Heart right ventricle (tissue), 16 donors: ENCODE measurements at regions not wholly inside any gene's neighbourhood (a gene's known extent, or its start where the extent isn't known, plus 50 kb on each side); places are given as distances from the start of the nearest gene placed in this dataset.

Experiments used
- ATAC-seq, 8 donors: fragments of 200-7000 bp; cut with Tn5 transposase; one replicate each; pipeline ENCODE4 v1.9.1; 2020; ENCODE audit warnings: mild to moderate bottlenecking in 8 of 8, moderate library complexity in 8 of 8, moderate number of reproducible peaks in 1 of 8
- DNase-seq, 2 donors: peaks; one replicate each; pipeline ENCODE4 v3.0.0-alpha.2; 2020
- H3K27ac ChIP-seq, 10 donors: fragments of 200-600 bp; sonication (generic) in 2 of 10; one replicate each; pipeline versions ENCODE4 v1.5.0 to v1.8.0; 2020 to 2022; ENCODE audit warnings: mild to moderate bottlenecking in 3 of 10
- H3K27me3 ChIP-seq, 7 donors: fragments of 200-600 bp; one replicate each; pipeline ENCODE4 v1.8.0; 2021 to 2022; ENCODE audit warnings: mild to moderate bottlenecking in 2 of 7
- H3K36me3 ChIP-seq, 9 donors: fragments of 200-600 bp; sonication (generic) in 1 of 9; one replicate each; pipeline versions ENCODE4 v1.5.0 to v1.8.0; 2020 to 2022; ENCODE audit warnings: mild to moderate bottlenecking in 2 of 9
- H3K4me1 ChIP-seq, 9 donors: fragments of 200-600 bp; sonication (generic) in 1 of 9; one replicate each; pipeline versions ENCODE4 v1.5.0 to v1.8.0; 2020 to 2022; ENCODE audit warnings: mild to moderate bottlenecking in 4 of 9
- H3K4me3 ChIP-seq, 10 donors: fragments of 200-600 bp; sonication (generic) in 2 of 10; one replicate each; pipeline versions ENCODE4 v1.5.0 to v1.8.0; 2020 to 2022; ENCODE audit warnings: mild to moderate bottlenecking in 7 of 10, moderate library complexity in 2 of 10
- H3K9me3 ChIP-seq, 11 donors: fragments of 200-600 bp in 10 of 11; sonication (generic) in 2 of 11; one replicate each; pipeline versions ENCODE4 v1.5.0 to v1.8.0; 2013 to 2022; ENCODE audit warnings: mild to moderate bottlenecking in 2 of 11, control low read depth in 1 of 11, moderate library complexity in 1 of 11
- WGBS, 2 donors: extraction: QIAGEN DNeasy Blood & Tissue Kit; methylation state at CpG; one replicate each; pipeline ENCODE4 v1.1.7; 2013; ENCODE audit warnings: inconsistent platforms in 1 of 2; 5-methylcytosine and 5-hydroxymethylcytosine counted together
- intact Hi-C, 10 donors: fragments of 100-400 bp; cut with DNase I; formaldehyde crosslinking; loops; one replicate each; pipeline versions ENCODE4 v1.11.1 to v1.14.2; 2022
- TF ChIP-seq, protein P1 (sequence below), 9 donors: fragments of 200-600 bp; sonication (generic) in 2 of 9; IDR thresholded peaks; one replicate each; pipeline versions ENCODE4 v1.5.0 to v1.8.0; 2021 to 2022; ENCODE audit warnings: antibody characterized with exemption in 9 of 9, mild to moderate bottlenecking in 5 of 9, moderate library complexity in 1 of 9
- donor health status: Arrhythmogenic right ventricular cardiomyopathy.
- donor health status: ischemic (EF 13 %, LVEDD 7.1; RV severe dilation, severe dysfunction).
- donor health status: healthy with polysubstance abuse.
- donor health status: DM: no; HTN: yes; CAD: no.
- donor health status: DM: no; HTN: no; CAD: no.
- donor health status: ischemic (EF 25% LVEDD 6.9; RV normal size, moderate dysfunction).
- donor health status: ischemic (EF 25% LVEDD 5.7; RV mildly dilated, moderate dysfunction).
- donor health status: healthy.
- donor health status: DM: yes; HTN: yes; CAD: no.
- donor health status: Ischemic cardiomyopathy.
- donor health status: ischemic (EF 35%, LVEDD 5.7; RV mildly dilated, moderate dysfunction).
- donor health status: nonischemic (EF 11% LVEDD 7.7; RV severe dilation, severe dysfunction).
- donor health status: DM: yes; HTN: yes; CAD: no.
- donor health status: PGD.
- donor health status: ischemic (EF 29% LVEDD 5.4; RV normal size, mild dysfunction).
- donor health status: nonischemic (EF 23%, LVEDD 6.1; RV moderate dilation, normal function).

DNA sequence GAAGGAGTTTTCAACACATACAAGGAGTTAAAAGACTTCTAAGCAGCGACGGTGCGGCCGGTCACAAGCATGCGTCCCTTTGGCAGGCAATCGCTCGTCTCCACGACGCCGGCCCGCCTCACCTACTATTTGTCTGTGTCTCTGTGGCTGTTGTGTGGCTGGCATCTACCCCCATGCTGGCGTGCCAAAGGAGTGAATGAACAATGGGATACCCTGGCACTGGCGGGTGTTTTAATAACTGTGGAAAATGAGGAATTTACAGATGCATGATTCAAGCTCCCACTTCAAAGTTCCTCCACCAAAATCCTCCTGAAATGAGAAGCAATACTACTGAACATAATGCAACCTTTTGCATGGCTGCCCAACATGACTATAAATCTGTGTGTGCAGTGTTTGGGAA, 176.6 kb downstream of the KLF5 start:
- intact Hi-C loops: no loop called here
- no peak for DNase-seq
- Histone ChIP-seq H3K4me3 (no peak overlapping the region), H3K4me1 (peaks cover 0 to 10% (median 0%) of the 10 kb centered on the region in 9 donors), H3K27me3 (no peaks in the 10 kb centered on the region), H3K36me3 (no peaks in the 10 kb centered on the region), H3K9me3 (no peaks in the 10 kb centered on the region), H3K27ac (no peak overlapping the region)
- WGBS, 2 donors: 90 to 92% methylated on average over 13 of the region's 13 CpGs
- ATAC-seq: no peak
- TF ChIP-seq, protein P1, sequence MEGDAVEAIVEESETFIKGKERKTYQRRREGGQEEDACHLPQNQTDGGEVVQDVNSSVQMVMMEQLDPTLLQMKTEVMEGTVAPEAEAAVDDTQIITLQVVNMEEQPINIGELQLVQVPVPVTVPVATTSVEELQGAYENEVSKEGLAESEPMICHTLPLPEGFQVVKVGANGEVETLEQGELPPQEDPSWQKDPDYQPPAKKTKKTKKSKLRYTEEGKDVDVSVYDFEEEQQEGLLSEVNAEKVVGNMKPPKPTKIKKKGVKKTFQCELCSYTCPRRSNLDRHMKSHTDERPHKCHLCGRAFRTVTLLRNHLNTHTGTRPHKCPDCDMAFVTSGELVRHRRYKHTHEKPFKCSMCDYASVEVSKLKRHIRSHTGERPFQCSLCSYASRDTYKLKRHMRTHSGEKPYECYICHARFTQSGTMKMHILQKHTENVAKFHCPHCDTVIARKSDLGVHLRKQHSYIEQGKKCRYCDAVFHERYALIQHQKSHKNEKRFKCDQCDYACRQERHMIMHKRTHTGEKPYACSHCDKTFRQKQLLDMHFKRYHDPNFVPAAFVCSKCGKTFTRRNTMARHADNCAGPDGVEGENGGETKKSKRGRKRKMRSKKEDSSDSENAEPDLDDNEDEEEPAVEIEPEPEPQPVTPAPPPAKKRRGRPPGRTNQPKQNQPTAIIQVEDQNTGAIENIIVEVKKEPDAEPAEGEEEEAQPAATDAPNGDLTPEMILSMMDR (IDR thresholded peaks at IDR 0.05): no peak

DNA sequence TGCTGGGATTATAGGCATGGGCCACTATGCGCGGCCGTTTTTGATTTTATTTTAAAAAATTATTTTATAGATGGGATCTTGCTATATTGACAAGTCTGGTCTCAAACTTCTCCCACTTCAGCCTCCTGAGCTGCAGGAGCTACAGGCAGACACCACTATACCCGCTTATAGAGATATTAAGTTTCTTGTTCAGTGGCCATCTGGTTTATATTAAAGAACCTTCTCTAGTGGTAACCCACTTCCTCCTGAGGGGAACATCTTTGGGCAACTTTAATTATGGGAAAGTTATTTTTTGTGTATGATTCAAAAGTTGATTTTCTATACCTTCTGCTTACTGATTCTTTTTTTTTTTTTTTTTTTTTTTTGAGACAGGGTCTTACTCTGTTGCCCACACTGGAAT, 172.7 kb downstream of the KLF5 start:
- Histone ChIP-seq H3K36me3 (no peaks in the 10 kb centered on the region), H3K27ac (no peak overlapping the region), H3K4me3 (no peak overlapping the region), H3K4me1 (peaks cover 0 to 11% (median 0%) of the 10 kb centered on the region in 9 donors), H3K27me3 (no peaks in the 10 kb centered on the region), H3K9me3 (no peaks in the 10 kb centered on the region)
- intact Hi-C loops: no loop called here
- 87 to 91% methylated on average over 4 of the region's 4 CpGs for WGBS, 2 donors
- no peak for ATAC-seq
- no peak for DNase-seq
- TF ChIP-seq, protein P1 (IDR thresholded peaks at IDR 0.05): no peak

DNA sequence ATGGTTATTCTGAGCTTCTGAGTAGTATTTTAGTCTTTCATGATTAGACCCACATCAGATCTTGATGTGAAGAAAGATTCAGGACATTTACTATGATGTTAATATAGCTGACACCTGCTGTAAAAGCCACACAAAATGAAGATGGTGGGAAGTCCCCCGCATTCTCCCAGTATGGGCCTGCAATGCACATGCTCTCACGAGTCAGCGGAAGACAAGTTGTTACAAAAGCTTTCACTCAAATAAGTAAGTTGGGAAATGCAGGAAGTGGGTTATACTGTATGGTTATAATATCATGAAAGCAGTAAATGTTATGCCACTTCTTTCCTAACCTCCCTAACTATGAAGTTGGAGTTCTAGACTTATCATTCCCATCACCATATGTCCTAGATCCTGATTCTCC, 171.9 kb downstream of the KLF5 start:
- H3K4me3 ChIP-seq: no peak overlapping the region
- TF ChIP-seq, protein P1 (IDR thresholded peaks at IDR 0.05): no peak
- WGBS, 2 donors: 75 to 92% methylated on average over 3 of the region's 3 CpGs
- peaks cover 0 to 11% (median 0%) of the 10 kb centered on the region in 9 donors for H3K4me1 ChIP-seq
- no peak overlapping the region for H3K27ac ChIP-seq
- H3K36me3 ChIP-seq: no peaks in the 10 kb centered on the region
- intact Hi-C loops: no loop called here
- no peaks in the 10 kb centered on the region for H3K27me3 ChIP-seq
- H3K9me3 ChIP-seq: no peaks in the 10 kb centered on the region
- ATAC-seq (no peak), DNase-seq (no peak)

DNA sequence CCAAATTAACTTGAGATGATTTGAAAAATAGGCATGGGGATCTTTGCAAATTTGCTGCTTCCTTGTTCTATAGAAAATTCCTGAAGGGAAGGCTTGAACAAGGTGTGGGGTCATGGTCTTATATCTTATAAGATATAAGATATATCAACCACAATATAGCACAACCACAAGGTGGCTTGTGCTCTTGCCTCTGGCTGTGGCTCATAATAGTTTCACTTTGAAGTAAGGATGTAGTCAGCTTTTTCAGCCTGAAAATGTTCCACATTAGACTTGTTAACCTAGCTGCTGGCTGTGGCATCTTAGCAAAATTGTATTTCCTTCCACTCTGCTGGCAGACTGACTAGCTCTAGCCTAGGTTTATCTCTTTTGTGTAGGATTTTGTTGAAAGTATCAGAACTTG, 169.7 kb downstream of the KLF5 start:
- DNase-seq: no peak
- Histone ChIP-seq H3K27ac (no peak overlapping the region), H3K36me3 (no peaks in the 10 kb centered on the region), H3K4me1 (peaks cover 0 to 16% (median 0%) of the 10 kb centered on the region in 9 donors), H3K9me3 (no peaks in the 10 kb centered on the region), H3K4me3 (no peak overlapping the region), H3K27me3 (peaks cover 0 to 2% (median 0%) of the 10 kb centered on the region in 7 donors)
- ATAC-seq: no peak
- intact Hi-C loops: no loop called here
- TF ChIP-seq, protein P1 (IDR thresholded peaks at IDR 0.05): no peak
